Retinal pigment epithelial cell (primary cell): ENCODE measurements at regions not wholly inside any gene's neighbourhood (a gene's known extent, or its start where the extent isn't known, plus 50 kb on each side); places are given as distances from the start of the nearest gene placed in this dataset.

Experiments used
- DNase-seq: peaks from one replicate; pipeline ENCODE4 v3.0.0-alpha.2; 2010; ENCODE audit warnings: low read depth
- H3K4me3 ChIP-seq: 2 replicates; pipeline ENCODE4 v1.5.1; 2011; ENCODE audit warnings: mild to moderate bottlenecking, low read length, control low read depth, moderate library complexity
- TF ChIP-seq, protein P1 (sequence below): conservative IDR thresholded peaks from 2 replicates; pipeline ENCODE4 v1.5.1; 2011; ENCODE audit warnings: low read depth, low read length, control low read depth, inconsistent platforms

DNA sequence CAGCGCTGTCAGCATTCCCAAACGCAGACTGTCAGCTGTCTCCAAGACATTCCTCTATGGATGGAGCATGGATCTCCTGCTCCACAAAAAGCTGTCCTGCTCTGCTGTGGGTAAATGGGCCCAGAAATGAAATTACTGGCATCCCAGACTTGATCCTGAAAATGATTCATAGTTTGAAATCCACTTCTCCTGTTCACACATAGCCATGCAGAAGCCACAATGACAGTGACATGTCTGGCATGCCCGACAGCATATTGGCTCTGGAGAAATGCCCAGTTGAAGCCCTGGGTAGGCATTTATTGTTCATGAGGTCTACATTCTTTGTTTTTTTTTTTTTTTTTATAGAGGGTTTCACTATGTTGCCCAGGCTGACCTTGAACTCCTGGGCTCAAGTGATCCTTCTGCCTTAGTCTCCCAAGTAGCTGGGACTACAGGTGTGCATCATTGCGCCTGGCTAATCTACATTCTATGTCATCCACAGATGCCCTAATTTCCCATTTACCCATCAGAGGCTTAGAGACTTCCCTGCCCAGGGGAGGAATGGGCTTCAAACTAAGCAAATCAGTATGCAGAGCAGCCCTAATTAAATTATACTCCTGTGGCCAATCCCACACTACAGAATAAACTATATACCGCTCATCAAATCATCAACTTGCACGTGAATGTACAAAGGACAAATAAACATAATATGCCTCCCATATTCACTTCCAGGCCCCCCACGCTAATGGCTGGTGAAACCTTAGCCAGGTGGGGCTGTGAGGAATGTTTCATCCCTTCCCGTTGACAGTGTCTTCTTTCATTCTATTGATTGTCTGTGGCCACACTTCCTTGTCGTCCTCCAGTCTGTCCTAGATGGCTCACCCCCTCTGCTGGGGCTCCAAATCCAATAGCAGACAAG lies 61.8 kb upstream of the EEPD1 start:
- TF ChIP-seq, protein P1, sequence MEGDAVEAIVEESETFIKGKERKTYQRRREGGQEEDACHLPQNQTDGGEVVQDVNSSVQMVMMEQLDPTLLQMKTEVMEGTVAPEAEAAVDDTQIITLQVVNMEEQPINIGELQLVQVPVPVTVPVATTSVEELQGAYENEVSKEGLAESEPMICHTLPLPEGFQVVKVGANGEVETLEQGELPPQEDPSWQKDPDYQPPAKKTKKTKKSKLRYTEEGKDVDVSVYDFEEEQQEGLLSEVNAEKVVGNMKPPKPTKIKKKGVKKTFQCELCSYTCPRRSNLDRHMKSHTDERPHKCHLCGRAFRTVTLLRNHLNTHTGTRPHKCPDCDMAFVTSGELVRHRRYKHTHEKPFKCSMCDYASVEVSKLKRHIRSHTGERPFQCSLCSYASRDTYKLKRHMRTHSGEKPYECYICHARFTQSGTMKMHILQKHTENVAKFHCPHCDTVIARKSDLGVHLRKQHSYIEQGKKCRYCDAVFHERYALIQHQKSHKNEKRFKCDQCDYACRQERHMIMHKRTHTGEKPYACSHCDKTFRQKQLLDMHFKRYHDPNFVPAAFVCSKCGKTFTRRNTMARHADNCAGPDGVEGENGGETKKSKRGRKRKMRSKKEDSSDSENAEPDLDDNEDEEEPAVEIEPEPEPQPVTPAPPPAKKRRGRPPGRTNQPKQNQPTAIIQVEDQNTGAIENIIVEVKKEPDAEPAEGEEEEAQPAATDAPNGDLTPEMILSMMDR, result no peak
- DNase-seq, result no peak
- H3K4me3 ChIP-seq, result no peak overlapping the region

DNA sequence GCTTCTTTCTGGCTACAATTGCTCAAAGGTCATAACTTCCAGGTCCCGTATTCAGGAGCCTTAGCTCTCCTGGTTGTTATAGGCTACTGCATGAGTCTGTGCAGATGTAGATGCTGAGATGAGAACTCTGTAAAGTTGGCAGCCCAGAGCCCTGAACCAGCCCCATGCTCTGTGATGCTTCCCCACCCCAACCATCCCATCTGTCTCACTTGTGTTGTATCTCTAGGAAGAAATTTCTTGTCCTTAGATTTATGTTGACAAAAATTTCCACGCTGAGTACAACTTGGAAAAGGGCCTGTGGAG lies 61.2 kb upstream of the EEPD1 start:
- TF ChIP-seq, protein P1, result no peak
- DNase-seq, result no peak
- H3K4me3 ChIP-seq, result no peak overlapping the region

DNA sequence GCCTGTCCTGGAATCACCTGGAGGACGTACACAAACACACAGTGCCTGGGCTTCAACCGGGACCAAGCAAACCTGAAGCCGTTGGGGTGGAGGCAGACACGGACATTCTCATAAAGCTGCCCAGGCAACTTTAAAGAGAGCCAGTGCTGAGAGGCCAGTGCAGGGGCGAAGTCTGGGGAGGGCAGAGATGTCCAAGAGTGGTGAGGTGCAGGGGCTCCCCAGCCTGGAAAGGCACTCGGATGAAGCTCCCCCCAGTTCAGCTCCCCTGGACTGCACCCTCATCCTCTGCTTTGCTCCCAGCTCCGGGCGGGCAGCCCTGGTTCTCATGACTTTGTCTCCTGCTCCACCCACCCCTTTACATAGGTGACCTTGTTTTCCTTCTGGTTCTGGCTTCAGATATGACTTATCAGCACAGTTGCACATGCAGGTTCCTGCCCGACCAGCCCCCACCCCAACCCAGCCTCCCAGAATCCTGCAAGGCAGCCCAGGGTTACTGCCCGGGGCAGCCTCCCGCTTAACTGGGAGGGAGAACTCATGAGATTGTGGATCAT lies 60.8 kb upstream of the EEPD1 start:
- no peak overlapping the region for H3K4me3 ChIP-seq
- TF ChIP-seq, protein P1, result no peak
- DNase-seq, result no peak

DNA sequence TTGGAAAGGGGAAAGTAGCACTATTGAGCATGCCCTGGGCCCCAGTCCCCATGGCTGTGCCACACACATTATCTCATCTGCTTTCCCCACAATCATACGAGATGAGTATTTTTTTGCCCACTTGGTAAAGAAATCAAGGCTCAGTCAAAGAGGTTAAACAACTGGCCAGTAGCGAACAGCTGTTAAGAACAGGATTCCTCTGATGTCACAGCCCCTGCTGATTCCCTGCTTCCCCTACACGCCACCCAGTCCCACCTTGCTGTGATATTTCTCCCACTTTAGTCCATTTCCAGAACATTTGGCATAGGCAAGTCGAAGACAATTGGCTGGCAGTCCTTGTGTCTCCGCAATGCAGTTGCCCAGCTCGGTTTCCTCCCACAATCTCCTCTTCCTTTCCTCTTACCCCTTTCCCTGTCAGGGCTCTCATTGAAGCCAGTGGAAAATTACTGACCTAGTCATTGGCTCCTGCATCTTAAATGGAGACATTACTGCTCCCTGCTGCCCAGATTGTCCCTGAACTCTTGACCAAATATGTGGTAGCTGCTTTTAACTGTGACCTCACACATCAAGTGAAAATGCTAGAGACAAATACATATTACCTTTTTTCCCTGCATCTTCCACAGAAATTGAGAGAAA lies 56.5 kb upstream of the EEPD1 start:
- TF ChIP-seq, protein P1, result no peak
- H3K4me3 ChIP-seq, result no peak overlapping the region
- DNase-seq, result no peak

DNA sequence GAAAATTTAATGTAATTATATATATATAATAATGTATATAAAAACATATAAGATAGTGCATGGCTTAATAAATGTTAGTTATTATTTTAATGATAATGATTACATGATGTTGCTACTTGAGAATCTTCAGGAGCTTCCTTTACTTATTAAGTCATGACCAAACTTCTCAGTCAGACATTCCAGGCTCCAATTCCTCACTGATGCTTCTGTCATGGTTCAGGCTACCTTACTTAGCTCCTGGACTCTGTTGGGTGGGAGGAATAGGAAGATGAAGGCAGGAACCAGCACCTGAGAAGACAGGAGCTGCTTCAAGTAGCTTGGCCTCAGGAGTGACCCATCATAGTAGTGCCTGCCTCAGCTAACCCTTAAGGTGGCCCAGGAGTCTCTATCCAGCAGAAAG lies 55.0 kb upstream of the EEPD1 start:
- no peak for DNase-seq
- no peak overlapping the region for H3K4me3 ChIP-seq
- TF ChIP-seq, protein P1, result no peak

DNA sequence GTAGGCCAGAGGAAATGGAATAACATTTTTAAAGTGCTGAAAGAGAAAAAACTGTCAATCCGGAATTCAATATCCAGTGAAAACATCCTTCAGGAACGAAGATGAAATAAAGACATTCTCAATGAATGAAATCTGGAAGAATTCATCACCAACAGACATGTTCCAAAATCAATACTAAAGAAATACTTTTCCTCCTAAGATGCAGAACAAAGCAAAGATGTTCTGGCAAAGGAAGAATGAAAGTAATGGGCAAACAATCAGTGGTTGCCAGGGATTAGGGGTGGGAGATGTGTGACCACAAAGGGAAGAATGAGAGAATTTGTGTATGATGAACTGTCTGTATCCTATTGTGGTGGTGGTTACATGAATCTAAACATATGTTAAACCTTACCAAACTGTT lies 52.8 kb upstream of the EEPD1 start:
- no peak overlapping the region for H3K4me3 ChIP-seq
- no peak for DNase-seq
- TF ChIP-seq, protein P1, result no peak
